ENCODE measurements at regions not wholly inside any gene's neighbourhood (a gene's known extent, or its start where the extent isn't known, plus 50 kb on each side); places are given as distances from the start of the nearest gene placed in this dataset.

DNA sequence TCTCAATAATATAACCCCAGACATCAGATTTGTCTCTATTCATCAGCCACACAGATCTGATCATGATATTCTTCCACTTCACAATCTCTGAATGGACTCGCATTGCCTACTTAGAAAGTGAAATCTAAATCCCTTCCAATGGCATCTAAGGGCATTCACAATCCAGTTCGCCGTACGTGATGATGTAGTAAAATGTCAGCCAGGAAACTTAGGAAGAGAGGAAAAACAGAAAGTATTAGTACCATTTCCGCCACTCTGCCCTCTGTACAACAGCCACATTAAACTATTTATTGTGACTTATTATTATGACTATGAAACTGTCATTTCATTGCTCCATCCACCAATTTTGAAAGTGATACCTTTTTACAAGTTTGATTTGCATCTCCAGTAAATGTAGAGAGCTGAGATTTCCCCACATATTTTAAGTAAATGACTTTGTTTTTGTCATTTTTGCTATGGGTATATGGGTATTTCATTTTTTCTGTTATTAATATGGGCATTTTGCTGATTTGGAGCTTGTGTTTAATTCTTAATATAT is 69.4 kb upstream of the SMIM36 start:
- Histone ChIP-seq H3K4me3 (ENCODE audit: low read length) (no peak overlapping the region), H3K4me1 (ENCODE audit: insufficient read depth, low read length) (peaks cover 51% of the 10 kb centered on the region), H3K9me3 (ENCODE audit: low read depth, low read length) (no peaks in the 10 kb centered on the region), H3K27me3 (ENCODE audit: insufficient read depth, low read length) (no peaks in the 10 kb centered on the region)

DNA sequence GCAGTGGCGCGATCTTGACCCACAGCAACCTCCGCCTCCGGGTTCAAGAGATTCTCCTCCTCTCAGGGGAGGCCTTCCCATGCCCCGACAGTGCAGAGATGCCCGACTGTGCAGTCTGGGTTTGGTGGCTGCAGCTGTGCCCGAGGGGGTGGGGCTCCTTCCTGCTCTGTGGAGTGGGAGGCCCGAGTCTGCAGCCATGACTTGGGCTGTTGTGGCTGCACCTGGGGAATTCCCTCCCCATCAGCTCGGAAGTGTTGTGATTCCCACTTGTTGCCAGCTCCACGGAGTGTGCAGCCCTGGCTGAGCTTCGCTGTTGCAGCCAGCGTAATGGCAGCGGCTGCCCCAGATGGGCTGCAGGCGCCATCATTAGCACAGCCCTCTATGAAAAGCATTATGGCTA is 66.4 kb upstream of the SMIM36 start:
- H3K4me3 ChIP-seq (ENCODE audit: low read length), result peak overlapping the region; percentile 14
- no peaks in the 10 kb centered on the region for H3K27me3 ChIP-seq (ENCODE audit: insufficient read depth, low read length)
- H3K4me1 ChIP-seq (ENCODE audit: insufficient read depth, low read length), result peaks cover 35% of the 10 kb centered on the region
- no peaks in the 10 kb centered on the region for H3K9me3 ChIP-seq (ENCODE audit: low read depth, low read length)

DNA sequence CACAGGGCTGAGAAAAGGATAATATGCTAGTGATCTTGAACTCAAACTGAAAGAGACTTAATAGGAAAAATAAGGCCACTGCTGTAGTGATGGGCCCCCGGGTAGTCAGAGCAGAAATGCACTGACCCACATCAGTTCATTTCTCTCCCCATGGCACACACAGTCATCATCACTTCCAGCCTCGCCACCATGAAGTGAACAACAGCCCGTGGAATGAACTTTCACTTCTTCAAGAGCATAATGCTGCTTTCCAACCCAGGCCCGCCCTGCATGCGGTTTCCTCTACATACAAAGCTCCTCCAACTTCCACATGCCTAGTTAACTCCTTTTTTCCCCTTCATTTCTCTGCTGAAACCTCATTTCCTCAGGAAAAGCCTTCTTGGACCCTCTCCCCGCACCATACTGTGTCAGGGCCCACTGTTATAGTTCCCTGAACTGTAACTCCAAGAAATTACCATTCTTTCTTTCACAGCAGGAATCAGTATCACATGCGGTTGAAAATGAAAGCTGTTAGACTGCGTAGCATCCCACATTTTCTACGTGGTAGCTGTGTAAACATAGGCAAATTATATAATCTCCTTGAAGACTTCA is 65.8 kb upstream of the SMIM36 start:
- Histone ChIP-seq H3K27me3 (ENCODE audit: insufficient read depth, low read length) (no peaks in the 10 kb centered on the region), H3K4me1 (ENCODE audit: insufficient read depth, low read length) (peaks cover 31% of the 10 kb centered on the region), H3K4me3 (ENCODE audit: low read length) (peak overlapping the region; percentile 14), H3K9me3 (ENCODE audit: low read depth, low read length) (no peaks in the 10 kb centered on the region)

- H3K4me1 ChIP-seq (ENCODE audit: insufficient read depth, low read length), result peaks cover 26% of the 10 kb centered on the region
- no peaks in the 10 kb centered on the region for H3K27me3 ChIP-seq (ENCODE audit: insufficient read depth, low read length)
- H3K9me3 ChIP-seq (ENCODE audit: low read depth, low read length), result no peaks in the 10 kb centered on the region
- no peak overlapping the region for H3K4me3 ChIP-seq (ENCODE audit: low read length)
These were observed 65.2 kb upstream of the SMIM36 start for GRCh38 chr17:55576237-55576995.

- Histone ChIP-seq H3K4me3 (ENCODE audit: low read length) (no peak overlapping the region), H3K27me3 (ENCODE audit: insufficient read depth, low read length) (no peaks in the 10 kb centered on the region), H3K9me3 (ENCODE audit: low read depth, low read length) (no peaks in the 10 kb centered on the region), H3K4me1 (ENCODE audit: insufficient read depth, low read length) (peaks cover 26% of the 10 kb centered on the region)
These were observed 63.9 kb upstream of the SMIM36 start for GRCh38 chr17:55575058-55575636.

DNA sequence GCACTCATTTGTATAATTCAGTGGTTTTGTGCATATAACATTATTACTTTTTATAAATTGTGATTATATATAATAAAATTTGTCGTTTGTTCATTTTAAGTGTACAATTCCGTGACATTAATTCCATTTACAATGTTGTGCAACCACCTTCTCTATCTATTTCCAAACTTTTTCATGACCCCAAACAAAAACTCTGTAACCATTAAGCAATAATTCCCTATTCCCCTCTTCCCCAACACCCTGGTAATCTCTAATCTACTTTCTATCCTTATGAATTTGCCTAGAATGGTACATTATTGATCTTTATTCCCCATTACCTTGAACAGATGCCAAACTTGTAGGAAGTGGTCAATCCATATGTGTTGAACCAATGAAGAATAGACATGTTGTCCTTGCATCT is 61.3 kb upstream of the SMIM36 start:
- Histone ChIP-seq H3K4me3 (ENCODE audit: low read length) (no peak overlapping the region), H3K9me3 (ENCODE audit: low read depth, low read length) (no peaks in the 10 kb centered on the region), H3K4me1 (ENCODE audit: insufficient read depth, low read length) (peaks cover 22% of the 10 kb centered on the region), H3K27me3 (ENCODE audit: insufficient read depth, low read length) (no peaks in the 10 kb centered on the region)

DNA sequence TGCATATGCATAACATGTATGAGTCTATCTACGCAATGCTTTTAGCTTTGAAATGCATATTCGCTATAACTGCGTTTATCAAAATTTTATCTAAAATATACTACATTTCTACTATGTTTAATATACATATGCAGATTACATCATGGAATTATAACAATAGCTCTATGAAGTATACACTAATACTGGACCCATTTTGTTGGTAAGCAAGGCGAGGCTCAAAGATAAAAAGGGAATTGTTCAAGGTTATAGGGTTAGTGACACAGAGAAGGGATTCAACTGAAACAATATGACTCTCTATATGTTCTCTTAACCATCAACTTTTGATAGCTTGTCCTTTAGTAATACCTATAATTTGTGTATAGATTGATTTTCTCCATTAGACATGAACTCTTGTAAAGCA is 60.9 kb upstream of the SMIM36 start:
- Histone ChIP-seq H3K9me3 (ENCODE audit: low read depth, low read length) (no peaks in the 10 kb centered on the region), H3K4me1 (ENCODE audit: insufficient read depth, low read length) (peaks cover 18% of the 10 kb centered on the region), H3K4me3 (ENCODE audit: low read length) (no peak overlapping the region), H3K27me3 (ENCODE audit: insufficient read depth, low read length) (no peaks in the 10 kb centered on the region)

GRCh38 chr17:55571095-55571494 is 59.8 kb upstream of the SMIM36 start:
- no peak overlapping the region for H3K4me3 ChIP-seq (ENCODE audit: low read length)
- H3K4me1 ChIP-seq (ENCODE audit: insufficient read depth, low read length), result peaks cover 9% of the 10 kb centered on the region
- H3K27me3 ChIP-seq (ENCODE audit: insufficient read depth, low read length), result no peaks in the 10 kb centered on the region
- H3K9me3 ChIP-seq (ENCODE audit: low read depth, low read length), result no peaks in the 10 kb centered on the region

DNA sequence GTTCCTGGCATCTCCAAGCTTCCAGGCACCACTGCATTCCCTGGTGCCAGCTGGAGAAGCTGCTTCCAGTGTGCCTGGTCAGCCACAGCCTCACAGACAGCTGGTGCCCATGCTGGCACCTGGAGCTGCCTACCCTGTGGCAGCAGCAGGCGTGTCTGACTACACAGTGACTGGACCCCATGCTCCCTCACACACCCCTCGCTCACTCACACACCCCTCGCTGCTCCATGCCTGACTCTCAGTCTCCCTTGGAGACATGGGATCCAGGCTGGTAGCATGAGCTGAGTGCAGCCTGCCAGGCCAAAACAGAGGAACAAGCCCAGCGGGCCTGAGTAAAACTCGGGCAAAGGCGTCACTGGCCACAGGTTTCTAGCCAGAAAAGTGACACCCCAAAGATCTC is 59.1 kb upstream of the SMIM36 start:
- Histone ChIP-seq H3K27me3 (ENCODE audit: insufficient read depth, low read length) (no peaks in the 10 kb centered on the region), H3K4me3 (ENCODE audit: low read length) (no peak overlapping the region), H3K9me3 (ENCODE audit: low read depth, low read length) (no peaks in the 10 kb centered on the region), H3K4me1 (ENCODE audit: insufficient read depth, low read length) (peaks cover 2% of the 10 kb centered on the region)

- H3K27me3 ChIP-seq (ENCODE audit: insufficient read depth, low read length), result no peaks in the 10 kb centered on the region
- no peaks in the 10 kb centered on the region for H3K4me1 ChIP-seq (ENCODE audit: insufficient read depth, low read length)
- H3K9me3 ChIP-seq (ENCODE audit: low read depth, low read length), result no peaks in the 10 kb centered on the region
- H3K4me3 ChIP-seq (ENCODE audit: low read length), result no peak overlapping the region
These were observed 56.3 kb upstream of the SMIM36 start for GRCh38 chr17:55567240-55568214.

DNA sequence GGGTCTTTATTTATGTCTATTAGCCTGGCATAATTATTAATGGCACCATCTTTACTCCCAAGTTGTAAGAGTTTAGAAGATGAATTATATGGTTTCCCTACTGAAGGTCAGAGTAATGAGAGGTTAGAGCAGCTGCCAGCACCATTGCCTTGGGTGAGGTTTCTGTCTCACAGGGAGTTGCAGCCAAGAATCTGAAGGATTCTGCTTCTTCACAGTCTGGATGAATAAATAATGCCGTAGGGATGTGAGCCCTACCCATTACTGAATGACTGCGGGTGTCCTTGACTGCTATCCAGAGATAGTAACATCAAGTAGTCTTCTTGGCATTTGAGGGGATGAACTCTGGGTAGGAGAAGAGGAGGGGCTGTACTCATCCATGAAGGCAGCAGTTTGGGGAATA is 52.8 kb upstream of the SMIM36 start:
- Histone ChIP-seq H3K4me1 (ENCODE audit: insufficient read depth, low read length) (no peaks in the 10 kb centered on the region), H3K9me3 (ENCODE audit: low read depth, low read length) (no peaks in the 10 kb centered on the region), H3K4me3 (ENCODE audit: low read length) (no peak overlapping the region), H3K27me3 (ENCODE audit: insufficient read depth, low read length) (no peaks in the 10 kb centered on the region)

DNA sequence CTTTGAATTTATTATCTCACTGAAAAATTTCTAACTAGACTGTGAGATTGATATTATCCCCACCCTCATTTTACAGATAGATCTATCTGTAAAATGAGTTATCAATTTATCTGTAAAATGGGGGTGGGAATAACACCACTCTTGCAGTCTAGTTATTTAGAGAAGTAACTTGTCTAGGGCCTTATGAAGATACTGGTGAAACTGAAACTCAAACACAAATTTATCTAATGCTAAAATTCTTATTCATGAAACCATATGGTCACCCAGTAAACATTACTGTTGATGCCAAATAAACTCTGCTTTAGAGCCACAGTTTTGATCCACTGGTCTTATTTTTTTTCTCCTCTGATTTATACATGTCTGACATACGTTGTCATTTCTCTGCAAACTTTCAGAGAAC is 52.1 kb upstream of the SMIM36 start:
- H3K4me3 ChIP-seq (ENCODE audit: low read length), result no peak overlapping the region
- no peaks in the 10 kb centered on the region for H3K4me1 ChIP-seq (ENCODE audit: insufficient read depth, low read length)
- H3K27me3 ChIP-seq (ENCODE audit: insufficient read depth, low read length), result no peaks in the 10 kb centered on the region
- H3K9me3 ChIP-seq (ENCODE audit: low read depth, low read length), result no peaks in the 10 kb centered on the region

GRCh38 chr17:55561973-55562495 is 50.8 kb upstream of the SMIM36 start:
- Histone ChIP-seq H3K27me3 (ENCODE audit: insufficient read depth, low read length) (no peaks in the 10 kb centered on the region), H3K4me1 (ENCODE audit: insufficient read depth, low read length) (no peaks in the 10 kb centered on the region), H3K4me3 (ENCODE audit: low read length) (no peak overlapping the region), H3K9me3 (ENCODE audit: low read depth, low read length) (no peaks in the 10 kb centered on the region)

- no peak overlapping the region for H3K4me3 ChIP-seq (ENCODE audit: low read length)
- H3K27me3 ChIP-seq (ENCODE audit: insufficient read depth, low read length), result no peaks in the 10 kb centered on the region
- no peaks in the 10 kb centered on the region for H3K9me3 ChIP-seq (ENCODE audit: low read depth, low read length)
- H3K4me1 ChIP-seq (ENCODE audit: insufficient read depth, low read length), result no peaks in the 10 kb centered on the region
These were observed 50.2 kb upstream of the SMIM36 start for GRCh38 chr17:55561316-55561972.
